Mucosa of gallbladder (tissue), 1 donor: ENCODE measurements at regions not wholly inside any gene's neighbourhood (a gene's known extent, or its start where the extent isn't known, plus 50 kb on each side); places are given as distances from the start of the nearest gene placed in this dataset.
"Not testable (repeated sequence)": the region's sequence is repeated elsewhere in the genome, so short reads cannot be mapped to it uniquely, and the experiment has no call there.

Source experiments
- DNase-seq: peaks from one replicate; pipeline ENCODE4 v3.0.0-alpha.2; 2020; ENCODE audit warnings: low spot score
- donor health status: DM: no; HTN: no; CAD: no.

DNA sequence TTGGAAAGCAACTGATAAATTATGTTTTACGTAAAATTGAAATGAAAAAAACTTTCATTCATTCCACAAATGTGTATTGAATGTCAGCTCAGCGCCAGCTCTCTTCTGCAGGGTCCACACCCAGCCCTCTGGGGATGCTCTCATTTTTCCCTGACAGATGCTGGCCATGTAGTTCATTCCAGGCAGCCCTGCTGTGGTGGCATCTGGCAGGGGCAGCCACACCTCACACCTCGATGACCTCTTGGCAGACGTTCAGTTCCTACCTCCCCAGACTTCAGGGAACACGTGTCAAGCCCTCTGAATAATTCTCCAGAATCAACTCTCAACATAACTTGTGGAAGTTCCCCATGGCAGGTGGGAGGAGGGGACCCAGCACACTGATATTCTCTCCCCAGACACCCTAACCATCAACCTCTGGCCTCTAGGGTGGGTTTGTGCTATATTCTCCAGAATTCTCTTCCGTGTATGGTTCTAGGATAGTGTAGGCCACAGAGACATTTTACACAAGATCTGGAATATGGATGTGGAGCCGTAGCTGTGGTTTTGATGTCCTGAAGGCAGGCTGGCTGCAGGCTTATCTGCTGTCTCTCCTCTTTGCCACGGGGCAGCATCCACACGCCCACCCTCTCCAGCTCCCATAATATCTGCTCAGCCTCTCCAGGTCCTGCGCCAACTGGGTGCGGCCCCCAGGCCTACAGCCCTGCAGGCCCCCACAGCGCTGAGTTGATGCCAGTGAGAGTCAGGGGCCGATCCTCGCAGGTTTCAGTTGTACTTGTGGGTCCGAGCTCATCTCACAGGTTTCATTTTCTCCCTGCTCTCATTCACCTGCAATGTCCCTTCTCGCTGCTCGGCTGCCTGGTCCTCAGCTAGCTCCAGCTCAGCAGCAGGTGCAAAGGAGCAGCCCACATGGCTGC lies 175.8 kb upstream of the ARID1B start:
- no peak for DNase-seq

DNA sequence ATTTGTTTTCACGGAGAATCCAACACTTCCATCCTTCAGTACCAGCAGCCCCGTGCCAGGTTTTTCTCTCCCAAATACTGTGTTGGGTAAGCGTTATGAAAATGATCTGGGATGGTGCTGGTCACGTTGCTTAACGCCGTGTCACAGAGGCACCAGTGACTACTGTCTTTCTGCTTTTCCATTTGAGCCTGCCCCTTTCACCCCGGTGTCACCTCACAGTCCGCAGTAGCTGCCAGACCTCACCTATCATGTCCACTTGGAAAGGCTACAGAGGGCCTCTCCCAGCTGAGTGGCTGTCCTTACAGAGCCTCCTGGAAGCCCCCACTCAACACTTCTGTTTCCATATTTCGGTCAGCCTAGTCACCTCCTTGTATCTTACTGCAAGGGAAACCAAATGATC lies 176.5 kb upstream of the ARID1B start:
- no peak for DNase-seq

DNA sequence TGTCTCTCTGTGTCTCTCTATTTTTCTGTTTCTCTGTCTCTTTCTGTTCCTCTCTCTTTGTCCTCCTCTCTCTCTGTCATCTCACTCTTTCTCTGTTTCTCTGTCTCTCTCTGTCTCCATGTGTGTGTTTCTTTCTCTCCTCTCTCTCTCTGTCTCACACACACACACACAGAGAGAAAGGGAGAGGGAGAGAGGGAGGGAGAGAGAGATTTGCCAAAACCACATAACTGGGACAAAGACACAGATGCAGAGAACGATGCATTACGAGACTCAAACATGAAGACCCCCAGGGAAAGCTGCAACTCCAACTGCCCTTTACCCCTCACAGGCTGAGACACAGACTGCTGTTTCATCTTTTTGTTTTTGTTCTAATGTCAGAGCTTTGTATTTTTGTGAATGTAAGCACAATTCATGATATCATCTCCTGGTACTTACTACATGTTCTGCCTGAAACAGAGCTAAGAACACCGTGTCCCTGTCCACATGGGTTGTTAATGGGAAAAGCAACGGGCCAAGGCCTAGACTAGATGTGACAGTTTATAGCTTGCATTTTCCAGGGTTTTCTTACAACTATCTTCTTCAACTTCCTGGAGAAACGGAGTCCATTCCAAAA lies 177.1 kb upstream of the ARID1B start:
- peak; percentile 20 for DNase-seq

DNA sequence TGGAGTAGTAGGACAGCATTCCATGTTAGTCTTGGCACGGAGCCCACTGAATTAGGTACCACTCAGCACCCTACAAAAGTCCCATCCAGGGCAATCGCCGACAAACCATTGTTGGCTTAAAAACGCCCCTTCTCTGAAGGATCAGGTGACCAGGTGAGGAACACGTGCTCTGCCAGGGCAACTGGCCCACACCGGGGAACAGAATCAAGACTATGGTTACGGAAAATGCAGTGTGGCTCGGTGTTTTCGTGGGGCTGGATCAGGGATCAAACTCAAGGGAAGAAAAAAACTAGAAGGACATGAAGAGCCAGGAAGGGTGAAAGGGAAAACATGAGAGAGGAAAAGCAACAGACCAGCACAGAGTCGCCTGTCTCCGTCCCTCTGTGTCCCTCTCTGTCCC lies 177.8 kb upstream of the ARID1B start:
- DNase-seq, result no peak

GRCh38 chr6:156598855-156599180 lies 178.4 kb upstream of the ARID1B start:
- no peak for DNase-seq

- DNase-seq, result no peak
Measured at GRCh38 chr6:156598071-156598854, 178.9 kb upstream of the ARID1B start.

DNA sequence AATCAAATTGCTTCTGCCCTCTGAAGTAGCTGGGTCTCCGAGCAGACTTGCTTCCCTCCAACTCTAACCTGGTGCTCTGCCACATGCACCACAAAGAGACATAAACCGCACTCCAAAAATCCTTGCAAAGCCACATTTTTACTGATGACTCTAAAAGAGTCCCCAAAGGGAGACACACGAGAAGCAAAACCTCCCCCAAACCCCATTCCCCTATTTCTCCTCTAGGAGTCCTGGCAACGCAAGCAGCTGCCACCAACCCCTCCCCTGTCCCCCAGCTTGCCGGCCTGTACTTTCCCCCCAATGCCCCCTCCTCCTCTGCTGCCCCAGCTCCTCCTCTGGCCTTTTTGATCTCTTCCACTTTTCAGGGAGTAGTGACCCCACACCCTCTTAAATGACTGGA lies 180.1 kb upstream of the ARID1B start:
- no peak for DNase-seq

DNA sequence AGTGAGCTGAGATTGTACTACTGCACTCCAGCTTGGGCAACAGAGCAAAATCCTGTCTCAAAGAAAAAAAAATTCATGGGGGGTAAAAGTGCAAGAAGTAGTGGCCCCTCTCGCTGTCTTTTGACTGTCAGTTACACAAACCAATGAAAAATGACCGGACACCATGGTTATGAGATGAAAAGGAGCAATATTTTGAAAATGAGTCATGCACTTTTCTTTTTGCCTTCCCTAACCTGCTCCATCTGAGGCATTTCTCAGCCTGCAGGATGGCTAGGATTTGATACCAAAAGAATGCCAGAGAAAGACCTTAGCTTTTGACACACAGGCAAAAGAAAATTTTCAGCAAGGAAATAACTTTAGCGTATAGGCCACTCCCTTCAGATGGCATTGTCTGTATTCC lies 181.7 kb upstream of the ARID1B start:
- DNase-seq, result no peak

DNA sequence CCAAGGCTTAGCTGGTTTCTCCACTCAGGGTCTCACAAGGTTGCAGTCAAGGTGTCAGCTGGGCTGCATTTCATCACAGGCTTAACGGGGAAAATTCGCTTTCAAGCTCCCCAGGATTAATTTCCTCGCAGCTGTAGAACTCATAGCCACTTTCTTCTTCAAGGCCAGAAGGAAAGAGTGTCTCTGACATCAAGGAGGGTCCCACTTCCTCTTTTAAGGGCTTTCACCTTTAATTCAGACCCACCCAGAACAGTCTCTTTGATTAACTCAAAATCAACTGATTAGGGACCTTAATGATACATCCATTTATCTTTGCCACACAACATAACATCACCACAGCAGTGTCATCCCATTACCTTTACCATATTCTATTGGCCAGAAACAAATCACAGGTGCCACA lies 183.3 kb upstream of the ARID1B start:
- no peak for DNase-seq

DNA sequence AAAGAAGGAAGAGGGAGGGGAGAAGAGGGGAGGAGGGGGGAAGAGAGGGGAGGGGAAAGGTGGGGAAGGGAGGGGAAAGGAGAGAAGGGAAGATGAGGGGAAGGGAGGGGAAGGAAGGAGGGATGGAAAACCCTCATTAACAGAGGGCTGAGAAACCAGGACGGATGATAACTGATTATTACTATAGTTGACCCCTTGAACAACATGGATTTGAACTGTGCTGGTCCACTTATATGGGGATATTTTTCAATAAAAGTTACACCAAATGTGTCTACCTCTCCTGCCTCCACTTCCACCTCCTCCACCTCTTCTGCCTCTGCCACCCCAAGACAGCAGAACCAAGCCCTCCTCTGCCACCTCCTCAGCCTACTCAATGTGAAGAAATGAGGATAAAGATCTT lies 184.1 kb upstream of the ARID1B start:
- no peak for DNase-seq

GRCh38 chr6:156590482-156590881 lies 186.7 kb upstream of the ARID1B start:
- no peak for DNase-seq

DNA sequence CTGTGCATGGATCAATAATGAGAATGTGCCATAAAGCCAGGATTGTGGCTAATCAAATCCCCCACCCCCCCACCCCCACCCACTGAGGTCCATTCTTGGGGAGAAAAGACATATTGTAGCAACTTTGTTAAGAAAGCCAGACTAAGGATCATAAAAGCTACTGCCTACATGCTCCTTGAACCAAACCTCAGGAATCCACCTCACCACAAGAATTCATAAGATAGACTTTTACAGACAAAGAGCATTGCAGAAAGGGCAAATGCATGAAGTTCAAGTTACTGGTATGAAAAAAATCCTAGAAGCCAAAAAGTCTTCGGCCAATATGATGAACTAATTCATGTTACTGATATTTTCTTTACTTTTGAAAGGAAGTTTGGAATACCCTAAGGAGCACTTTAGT lies 187.9 kb upstream of the ARID1B start:
- DNase-seq, result no peak

- no peak for DNase-seq
Measured at GRCh38 chr6:156587751-156588301, 189.4 kb upstream of the ARID1B start.

DNA sequence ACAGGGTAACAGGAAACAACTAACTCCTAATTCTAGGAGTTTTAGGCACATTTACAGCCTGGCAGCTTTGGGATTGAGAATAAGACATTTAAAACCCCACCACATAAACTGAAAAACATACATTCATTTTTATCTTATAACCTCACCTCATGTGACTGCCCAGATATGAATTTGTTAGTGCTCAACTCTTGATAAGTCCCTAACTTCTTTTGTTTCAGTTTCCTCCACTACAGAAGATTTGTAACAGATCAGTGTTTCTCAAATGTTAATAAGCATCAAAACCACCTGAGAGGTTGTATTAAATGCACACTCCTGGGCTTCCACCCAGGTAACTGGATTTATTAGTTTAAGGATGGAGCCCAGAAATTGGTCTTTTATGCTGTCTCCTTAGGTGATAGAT lies 190.1 kb upstream of the ARID1B start:
- DNase-seq, result no peak

DNA sequence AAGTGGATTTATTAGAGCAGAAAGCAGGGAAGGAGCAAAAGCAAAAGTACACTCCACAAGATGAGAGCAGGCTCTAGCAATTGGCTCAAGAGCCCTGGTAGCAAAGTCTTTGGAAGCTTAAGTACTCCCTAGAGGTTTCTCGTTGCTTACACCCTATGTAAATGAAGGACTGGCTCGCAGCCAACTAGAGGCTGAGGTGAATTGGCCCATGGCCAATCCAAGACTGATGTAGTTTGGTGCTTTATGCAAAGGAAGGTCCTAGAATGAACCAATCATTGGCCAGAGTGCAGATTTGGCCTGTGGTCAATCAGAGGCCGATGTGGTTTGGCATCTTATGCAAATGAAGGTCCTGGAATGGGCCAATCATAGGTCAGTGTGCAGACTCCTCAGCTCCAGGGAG lies 191.3 kb upstream of the ARID1B start:
- no peak for DNase-seq

- DNase-seq, result not testable (repeated sequence)
Measured at GRCh38 chr6:156584121-156584520, 193.1 kb upstream of the ARID1B start.

- DNase-seq, result no peak
Measured at GRCh38 chr6:156583083-156583482, 194.1 kb upstream of the ARID1B start.

DNA sequence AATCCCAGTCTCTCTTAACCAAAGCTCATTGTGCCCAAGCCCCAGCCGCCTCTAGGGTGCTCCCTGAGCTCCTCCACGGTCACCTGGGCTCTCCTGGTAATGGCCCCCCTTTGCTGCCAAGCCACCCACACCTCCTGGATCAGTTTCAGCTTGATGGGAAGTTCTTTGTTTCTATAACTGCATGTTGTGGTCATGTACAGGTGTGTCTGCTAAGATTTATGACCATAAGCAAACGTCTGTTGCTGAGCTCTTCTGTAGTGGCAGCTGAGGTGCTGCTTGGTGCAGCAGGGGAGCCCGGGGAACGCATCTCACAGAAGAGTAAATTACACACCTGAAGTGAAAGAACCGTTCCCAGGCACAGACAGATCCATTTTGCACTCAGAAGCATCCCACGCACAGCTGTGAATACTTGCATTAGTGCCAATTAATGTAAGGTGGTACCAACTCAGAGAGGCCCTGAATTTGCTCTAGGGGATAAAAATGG lies 194.6 kb upstream of the ARID1B start:
- no peak for DNase-seq

GRCh38 chr6:156579564-156579963 lies 197.6 kb upstream of the ARID1B start:
- DNase-seq, result no peak

DNA sequence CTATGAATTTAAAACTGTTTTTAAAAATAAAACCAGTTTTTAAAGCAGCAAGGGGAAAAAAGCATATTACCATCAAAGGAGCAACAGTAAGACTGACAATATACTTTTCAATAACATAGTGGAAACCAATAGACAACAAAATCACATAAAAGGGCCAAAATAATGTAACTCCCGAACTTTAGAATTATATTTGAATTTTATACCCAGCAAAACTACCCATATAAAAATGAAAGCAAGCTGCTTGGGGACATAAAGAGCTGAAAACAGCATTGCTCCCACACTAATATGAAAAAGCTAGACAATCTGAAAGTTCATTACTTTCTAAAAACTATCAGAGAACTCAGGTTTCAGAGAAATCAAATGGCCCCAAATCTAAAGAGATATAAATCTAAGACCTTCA lies 199.4 kb upstream of the ARID1B start:
- no peak for DNase-seq

DNA sequence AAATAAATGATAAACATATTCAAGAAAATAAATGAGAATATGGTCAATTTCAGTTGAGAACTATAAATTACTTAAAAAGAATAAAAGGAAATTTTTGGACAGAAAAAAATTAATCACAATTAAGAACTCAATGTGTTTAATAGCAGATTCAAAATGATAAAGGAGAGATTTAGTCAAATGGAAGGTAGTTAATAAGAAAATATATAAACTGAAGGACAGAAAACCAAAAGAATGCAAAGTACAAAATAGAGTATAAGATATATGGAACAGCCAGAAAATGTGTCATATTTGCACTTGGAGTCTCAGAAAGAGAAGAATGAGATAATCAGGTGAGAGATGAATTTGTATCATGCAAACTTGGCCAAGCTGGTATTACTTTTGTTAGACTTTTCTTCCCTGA lies 201.8 kb upstream of the ARID1B start:
- DNase-seq, result no peak

GRCh38 chr6:156564807-156565149 lies 212.4 kb upstream of the ARID1B start:
- DNase-seq, result no peak
